ENCODE measurements at regions not wholly inside any gene's neighbourhood (a gene's known extent, or its start where the extent isn't known, plus 50 kb on each side); places are given as distances from the start of the nearest gene placed in this dataset.
"Not testable (repeated sequence)": the region's sequence is repeated elsewhere in the genome, so short reads cannot be mapped to it uniquely, and the experiment has no call there.

DNA sequence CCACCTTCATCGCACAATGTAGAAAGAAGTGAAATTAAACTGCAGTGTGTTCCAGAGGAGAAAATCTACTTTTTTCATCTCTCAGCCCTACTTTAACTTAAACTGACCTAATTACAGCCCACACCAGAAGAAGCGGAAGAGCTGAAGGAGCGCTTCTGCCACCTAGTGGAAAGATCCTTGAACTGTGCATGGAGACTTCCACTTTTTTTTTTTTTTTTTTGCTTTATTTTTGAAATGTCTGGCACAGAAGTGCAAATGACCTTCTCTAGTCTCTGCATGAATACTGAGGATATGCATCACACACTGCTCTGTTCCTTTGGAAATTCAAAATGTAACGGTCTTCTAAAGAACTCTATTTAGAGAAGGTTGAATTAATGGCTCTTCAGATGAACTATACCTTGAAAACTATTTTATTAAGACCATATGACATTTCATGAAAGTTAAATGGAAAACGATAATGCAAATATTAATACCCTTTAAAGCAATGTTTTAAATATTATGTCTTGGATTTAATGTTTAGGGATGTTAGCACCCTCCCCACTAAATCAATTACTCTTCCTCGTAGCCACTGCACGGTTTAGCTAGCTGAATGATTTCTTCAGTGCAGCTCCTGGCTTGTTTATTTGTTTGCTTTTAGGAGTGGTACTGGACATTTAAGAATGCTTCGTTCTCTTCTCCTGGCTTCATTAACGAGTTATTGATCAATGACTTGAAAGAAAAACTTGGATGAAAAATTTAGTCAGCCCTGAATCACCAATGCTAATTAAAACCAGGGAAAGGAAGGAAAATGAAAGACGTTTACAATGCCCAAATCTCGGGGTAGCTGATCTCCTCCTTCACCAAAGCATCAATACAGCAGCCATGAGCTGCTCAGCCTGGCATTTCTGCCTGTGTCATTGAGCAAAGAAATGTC, 569.6 kb upstream of the GJE1 start:
- DNase-seq, result peak; percentile 61

DNA sequence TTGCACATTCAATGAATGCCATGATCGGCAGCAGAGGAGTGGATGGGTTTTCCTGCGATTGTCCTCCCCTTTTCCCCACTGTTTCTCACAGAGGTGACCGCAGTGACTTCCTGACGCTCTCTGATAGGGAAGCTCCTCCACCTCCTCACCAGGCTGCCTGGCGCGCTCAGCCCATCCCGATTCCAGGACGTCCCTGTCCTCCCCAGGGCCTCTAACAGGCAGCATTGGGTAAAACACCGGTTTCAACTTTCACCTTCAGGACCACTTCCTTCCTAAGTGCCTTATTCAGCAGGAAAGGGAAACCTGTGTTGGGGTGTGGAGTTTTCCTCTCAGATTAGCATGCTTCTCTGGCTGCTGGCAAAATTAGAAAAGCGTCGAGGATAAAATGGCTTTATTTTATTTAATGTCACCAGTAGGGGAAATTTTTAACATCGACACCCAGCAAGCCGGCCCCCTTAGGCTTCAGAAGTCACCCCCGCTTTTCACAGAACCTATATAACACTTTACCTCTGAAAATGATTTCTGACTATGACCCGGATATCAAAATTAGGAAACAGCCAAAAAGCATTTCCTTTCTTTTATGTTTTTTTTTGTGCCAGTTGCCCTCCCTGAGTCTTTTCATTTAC, 570.4 kb upstream of the GJE1 start:
- peak; percentile 1 for DNase-seq

DNA sequence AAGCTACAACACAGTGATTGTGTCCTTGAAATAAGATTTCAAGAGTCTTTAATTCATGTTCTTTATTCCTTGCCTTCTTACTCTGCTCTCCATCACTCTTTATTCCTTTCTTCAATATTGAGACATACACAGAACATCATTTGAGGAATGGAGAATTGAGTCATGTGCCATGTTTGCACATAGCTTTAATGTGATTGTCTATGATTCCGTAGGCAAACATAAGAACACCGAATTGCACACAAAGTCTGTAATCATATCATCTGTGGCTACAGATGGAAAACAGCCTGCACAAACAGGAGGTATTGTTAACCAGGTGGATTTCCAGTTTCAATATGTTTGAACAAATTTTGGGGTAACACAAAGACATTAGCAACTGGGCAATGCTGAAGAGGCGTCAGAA, 571.6 kb upstream of the GJE1 start:
- no peak for DNase-seq

DNA sequence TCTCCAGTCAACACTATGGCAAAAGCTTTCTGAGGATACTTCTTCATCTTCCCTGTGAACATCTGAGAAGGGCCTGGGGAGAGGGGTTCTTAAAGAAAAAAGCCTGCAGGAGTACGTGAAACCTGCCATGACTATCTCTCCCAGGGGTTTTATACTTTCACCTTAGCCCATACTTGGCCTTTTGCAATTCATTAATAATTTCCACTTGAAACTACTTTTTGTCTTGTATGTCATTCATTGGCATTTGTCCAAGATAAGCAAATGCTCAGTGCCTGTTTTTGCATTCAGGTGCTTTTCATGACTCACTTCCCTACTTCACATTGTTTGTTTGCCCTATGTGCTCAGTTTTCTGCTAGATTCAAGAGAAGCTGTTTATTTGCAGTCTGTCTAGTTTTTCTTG, 580.3 kb upstream of the GJE1 start:
- no peak for DNase-seq

DNA sequence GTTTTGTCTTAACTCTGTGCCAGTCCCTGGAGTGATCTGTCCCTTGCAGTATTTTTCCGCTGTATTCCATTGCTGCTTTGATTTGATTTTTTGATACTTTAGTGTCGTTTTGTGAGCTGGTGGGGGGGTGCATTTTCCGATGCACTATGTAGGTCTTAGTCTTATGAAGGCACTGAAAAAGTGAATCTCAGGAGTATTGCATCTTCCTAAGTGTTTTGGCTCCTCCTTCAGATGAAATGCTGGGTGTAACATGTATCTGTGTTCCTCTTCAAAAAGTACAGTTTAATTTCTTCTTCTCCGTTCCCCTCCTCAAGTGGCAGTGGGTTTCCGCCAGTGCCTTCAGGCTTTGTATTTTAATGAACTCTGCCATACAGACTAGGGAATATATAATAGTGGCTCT, 580.7 kb upstream of the GJE1 start:
- DNase-seq, result no peak

DNA sequence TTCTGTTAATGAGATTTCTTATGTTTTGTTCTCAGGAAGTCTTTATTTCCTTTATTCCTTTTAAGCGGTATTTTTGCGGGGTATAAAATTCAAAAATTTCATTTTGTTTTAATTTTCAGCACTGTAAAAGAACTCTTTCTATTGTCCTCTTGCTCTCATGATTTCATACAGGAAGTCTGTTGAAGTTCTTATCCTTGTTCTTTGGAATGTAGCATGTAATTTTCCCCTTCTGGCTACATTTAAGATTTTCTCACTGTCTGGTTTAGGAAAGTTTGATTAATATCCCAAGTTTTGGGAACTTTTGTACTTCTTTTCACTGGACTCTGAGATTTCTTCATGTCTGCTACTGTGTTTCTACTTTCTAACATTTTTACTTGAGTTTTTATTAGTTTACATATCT, 581.4 kb upstream of the GJE1 start:
- no peak for DNase-seq

DNA sequence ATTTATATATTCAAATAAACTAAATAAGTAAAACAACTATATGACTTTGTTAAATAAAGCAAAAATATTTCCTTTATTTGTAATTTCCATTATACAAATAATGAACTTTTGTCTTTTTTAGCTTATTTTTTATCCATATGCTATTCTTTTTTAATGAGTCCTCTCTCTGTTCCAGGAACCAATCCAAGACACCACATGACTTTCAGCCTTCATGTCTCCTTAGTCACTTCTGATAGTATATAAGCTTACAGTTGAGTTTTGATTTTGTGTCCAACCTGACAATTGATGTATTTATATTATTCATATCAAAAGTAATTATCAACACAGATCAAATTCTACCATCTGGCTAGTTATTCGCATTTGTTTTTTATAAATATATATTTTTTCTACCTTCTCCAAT, 582.3 kb upstream of the GJE1 start:
- no peak for DNase-seq

DNA sequence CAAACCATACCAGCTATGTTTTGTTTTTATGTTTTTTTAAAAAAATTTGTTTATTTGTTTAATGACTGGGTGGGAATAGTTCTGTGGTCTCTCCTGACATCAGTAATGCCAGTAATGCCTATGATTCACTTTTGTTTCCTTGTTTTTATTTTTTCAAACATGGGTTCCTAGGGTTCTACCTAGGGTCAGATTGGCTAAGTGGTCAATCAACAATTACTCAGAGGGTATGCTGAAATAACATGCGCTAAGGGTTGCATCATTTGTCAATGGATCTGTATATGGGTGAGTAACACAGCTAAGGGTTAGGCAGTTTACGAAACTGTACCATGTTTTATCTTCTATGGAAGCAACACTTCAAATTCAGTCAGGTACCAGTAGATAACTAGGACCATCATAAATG, 583.8 kb upstream of the GJE1 start:
- no peak for DNase-seq

DNA sequence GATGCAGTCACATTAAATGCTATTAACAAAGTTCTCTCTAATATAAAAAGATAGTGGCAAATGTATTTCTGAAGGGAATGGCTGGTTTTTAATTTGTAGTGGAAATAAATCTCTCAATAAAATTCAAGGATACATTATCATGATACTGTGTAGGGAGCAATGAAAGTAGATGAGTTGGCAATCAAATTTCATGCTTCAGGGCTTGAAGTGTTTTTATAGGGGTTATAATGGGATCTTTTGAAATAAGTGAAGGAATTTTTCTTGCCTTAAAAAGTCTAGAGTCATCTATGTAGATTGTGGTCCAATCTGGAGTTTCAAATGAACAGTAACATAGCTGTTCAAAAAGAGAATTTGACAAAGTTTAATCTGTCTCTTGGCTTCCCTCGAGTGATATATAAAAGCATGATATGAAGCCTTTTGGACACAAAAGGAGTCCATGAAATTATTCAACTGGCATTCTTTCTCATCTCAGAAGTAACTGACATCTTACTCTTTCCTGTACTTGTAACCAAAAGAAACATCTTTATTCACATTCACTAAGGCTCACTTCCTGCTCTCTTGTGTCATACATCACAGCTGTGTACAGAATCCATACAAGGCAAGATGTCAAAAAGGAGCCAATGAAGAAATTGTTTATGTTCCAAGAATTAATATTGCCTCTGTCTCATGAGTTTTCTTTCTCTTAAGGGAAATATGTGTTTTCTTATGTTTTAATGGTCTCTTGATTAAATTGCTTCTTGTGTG, 591.0 kb upstream of the GJE1 start:
- DNase-seq, result no peak

DNA sequence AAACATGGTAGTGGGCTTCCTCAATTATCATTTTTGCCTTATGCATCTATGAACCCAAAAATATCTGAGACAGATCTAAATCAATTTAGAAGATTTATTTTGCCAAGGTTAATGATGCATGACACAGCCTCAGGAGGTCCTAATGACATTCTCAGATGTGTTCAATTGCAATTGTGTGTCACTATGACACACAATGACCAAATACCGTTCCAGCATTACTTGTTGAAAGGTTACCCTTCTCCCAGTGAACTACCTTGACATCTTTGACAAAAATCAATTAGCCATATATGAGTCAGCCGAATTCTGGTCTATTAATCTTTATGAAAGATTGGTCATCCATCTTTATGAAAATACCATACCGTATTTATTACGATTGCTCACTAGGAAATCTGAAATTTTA, 592.5 kb upstream of the GJE1 start:
- DNase-seq, result no peak

DNA sequence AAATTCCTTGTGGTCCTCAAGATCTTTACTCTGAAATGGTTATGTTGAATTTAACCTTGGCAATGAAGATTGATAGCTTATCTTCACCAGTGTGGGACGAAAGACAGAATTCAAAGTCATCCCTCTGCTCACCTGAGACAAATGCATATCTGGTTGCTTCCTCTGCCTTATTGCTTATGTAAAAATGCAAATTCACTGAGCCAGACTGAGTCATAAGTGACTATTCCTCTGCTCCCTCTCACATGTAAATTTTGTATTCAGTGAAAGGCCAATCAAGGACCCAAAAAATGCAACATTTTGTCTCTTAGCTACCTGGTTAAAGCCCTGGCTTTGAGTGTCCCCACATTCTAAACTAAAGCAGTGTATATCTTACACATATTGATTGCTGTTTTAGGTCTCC, 593.1 kb upstream of the GJE1 start:
- DNase-seq, result no peak

DNA sequence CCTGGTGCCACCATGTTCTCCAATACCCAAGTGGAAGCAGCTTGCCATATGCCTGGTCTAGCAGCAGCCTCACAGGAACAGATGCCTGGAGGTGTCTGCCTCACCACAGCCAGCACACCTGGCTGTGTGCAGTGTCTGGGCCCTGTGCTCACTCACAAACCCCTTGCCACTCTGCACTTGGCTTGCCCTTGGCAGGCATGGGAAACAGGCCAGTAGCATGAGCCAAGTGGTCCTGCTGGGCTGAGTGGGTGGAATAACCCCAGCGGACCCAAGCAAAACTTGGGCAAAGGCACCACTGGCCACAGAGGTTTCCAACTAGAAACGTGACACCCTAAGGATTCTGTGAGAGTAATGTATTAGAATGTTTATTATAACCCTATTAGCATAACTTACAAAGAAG, 600.5 kb upstream of the GJE1 start:
- DNase-seq, result no peak

DNA sequence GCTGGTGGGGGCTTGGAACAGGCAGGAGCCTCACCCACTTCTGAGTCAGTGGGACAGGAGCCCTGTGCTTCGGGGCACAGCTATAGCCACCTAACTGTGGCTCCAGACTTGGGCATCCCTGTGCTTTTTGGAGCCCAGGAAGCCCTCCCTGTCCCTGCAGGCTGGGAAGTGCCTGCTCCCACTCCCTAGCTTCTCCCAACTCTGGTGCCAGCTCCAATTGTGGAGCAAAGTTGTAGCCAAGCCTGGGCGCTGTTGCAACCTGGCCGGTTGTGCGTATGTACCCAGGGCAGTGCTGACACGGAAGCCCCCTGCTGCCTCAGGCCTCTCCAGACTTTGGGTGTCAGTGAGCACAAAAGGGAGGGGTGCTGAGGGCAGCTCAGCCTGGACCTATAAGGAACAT, 601.7 kb upstream of the GJE1 start:
- no peak for DNase-seq

DNA sequence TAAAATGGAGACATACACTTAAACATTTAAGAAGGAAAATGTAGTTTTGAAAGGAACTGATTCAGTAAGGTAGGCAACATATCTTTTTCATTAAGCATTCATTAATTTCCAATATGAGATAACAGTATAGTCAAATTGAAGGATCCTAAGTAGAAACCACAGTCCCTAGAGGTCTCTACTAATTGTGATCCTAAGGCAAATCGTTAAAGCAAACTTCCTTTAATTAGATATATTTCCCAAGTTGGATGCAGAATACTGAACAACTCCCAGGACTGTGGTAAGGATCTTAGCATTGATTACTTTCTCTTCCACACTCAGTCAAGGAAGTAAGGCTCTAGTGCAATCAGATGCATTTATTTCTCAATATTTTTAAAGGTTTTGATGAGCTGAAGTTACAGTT, 604.1 kb upstream of the GJE1 start:
- no peak for DNase-seq

DNA sequence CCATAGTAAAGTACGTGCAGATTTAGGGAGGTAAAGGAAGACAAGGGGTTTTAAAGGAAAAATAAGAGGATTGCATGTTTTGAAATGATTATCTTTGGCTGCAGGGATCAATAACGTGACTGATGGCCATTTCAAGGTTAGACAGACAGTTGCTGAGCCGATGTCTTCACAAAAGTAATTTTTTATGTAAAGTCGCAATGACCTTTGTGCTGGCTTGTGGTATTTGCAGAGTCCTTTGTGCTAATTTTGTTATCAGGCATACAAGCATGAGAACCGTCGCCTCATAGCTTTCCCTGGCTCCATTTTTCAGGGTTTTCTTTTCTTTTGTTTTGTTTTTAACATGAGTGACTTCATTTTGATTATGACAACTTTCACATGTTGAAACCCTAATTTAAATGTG, 605.7 kb upstream of the GJE1 start:
- no peak for DNase-seq

DNA sequence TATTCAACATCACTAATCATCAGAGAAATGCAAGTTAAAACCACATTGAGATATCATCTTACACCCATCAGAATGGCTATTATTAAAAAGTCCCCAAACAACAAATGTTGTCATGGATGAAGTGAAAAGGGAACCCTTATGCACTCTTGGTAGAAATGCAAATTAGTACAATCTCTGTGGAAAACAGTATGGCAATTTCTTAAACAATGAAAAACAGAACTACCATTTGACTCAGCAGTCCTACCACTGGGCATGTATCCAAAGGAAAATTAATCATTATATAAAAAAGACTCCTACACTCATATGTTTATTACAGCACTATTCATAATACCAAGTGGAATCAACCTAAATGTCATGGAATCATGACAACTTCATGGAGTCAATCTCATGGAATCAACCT, 611.3 kb upstream of the GJE1 start:
- no peak for DNase-seq

DNA sequence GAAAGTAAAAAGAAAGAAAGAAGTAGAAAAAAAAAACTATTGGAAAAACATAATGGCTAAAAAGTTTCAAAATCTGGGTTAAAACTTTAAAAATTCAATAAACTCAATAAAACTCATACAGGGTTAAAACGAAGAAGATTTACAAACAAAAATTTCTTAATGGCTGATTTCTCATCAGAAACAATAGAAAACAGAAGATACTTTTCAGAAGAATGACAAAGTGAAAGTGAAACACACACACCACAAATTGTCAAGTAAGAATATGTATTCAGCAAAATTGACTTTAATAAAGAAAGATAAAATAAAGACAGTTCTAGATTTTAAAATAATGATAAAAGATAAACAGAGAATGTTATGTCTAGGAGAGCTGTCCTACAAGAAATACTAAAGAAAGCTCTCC, 618.9 kb upstream of the GJE1 start:
- DNase-seq, result no peak

DNA sequence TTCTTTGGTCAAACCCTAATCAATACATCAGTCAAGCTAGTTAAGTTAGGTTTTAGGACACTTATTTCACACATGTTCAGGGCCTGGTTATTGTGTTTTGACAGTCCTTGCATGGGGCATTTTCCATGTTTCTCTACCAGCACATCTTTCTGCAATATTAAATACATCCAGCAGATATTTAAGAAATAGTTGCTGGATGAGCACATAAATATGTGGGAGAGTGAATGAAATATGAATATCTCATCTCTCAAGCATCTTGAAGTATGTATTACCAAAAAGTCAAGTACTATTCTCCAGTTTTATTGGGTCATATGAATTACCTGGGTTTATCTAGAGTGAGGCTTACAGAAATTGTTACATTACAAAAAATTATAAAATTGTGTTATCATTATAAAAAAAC, 621.9 kb upstream of the GJE1 start:
- no peak for DNase-seq

DNA sequence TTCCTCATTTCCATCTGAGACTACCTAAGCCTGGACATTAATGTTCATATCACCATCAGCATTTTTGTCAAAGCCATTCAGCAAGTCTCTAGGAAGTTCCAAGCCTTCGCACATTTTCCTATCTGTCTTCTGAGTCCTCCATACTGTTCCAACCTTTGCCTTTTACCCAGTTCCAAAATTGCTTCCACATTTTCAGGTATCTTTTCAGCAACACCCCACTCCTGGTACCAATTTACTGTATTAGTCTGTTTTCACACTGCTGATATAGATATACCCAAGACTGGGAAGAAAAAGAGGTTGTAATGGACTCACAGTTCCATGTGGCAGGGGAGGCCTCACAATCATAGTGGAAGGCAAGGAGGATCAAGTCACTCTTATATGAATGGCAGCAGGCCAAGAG, 626.7 kb upstream of the GJE1 start:
- not testable (repeated sequence) for DNase-seq

DNA sequence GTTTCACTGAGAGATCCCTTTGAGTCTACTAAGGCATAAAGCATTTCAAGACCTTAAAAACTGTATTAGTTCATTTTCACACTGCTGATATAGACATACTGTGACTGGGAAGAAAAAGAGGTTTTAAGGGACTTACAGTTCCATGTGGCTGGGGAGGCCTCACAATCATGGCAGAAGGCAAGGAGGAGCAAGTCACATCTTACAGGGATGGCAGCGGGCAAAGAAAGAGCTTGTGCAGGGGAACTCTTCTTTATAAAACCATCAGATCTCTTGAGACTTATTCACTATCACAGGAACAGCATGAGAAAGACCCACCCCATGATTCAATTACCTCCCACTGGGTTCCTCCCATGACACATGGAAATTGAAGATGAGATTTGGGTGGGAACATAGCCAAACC, 628.4 kb upstream of the GJE1 start:
- not testable (repeated sequence) for DNase-seq

DNA sequence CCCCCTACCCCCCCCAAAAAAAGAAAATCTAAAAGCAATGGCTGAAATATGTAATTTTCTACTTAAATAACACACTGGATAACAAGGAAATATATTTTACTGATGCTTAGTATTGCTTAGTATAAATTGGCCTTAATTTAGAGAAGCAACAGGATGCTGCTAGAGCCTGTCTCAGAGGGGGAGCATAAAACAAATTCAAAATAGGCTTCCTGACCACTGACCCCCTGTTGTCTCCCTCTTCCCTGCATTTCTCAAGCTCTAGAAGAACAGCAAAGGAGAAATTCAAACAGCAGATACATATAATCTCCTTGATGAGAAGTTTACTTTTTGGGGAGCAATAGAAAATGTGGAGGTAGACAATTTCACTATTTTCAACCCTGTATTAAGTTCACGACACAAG, 631.1 kb upstream of the GJE1 start:
- DNase-seq, result no peak

DNA sequence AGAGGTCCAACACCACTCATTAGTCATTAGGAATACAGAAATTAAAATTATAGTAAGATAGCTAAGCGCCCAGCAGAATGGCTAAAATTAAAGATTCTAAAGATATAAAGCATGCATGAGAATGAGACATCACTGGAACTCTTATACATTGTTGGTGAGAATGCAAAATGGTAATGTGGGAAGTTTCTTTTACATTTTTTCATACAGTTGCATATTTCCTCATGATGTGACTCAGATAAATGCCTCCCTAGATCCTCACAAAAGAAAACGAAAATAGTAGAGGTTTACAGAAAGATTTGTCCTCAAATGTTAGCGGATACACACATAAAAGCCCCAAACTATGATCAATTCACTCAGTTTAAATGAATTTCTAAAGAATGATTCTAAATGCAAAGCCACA, 633.7 kb upstream of the GJE1 start:
- no peak for DNase-seq

DNA sequence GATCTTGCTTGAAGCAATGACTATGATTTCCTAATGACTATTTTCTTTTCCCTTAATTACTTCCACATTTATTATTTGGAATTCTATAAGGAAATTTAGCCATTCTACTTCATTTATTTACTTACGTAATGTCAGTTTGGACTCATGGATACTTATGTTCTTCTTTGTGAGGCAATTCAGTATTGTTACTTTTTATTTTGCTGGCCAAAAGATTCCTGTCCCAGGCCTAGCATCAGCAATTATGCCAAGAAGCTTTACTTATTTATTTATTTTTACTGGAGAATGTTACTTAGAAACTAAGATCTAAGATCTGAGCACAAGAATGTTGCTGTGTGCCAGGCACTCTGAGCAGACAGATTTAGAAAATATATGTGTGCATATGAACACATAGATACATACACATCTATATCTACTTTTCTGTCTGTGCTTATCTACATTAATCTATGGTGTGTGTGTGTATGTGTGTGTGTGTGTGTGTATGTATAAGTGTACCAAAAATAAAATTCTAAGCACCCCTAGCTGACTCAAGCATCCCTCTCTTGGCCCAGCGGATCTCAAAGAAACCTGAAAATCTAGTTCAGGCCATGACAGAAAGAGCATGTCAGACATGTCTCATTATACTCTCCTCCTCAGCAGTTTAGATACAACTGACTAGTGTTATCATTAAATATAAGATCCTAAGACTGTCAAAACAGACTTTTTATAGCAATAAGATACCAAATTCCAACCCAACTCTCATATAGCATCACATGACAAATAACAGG, 640.0 kb upstream of the GJE1 start:
- DNase-seq, result no peak

Measured in activated CD4-positive, alpha-beta T cell treated with anti-CD3 and anti-CD28 coated beads, Interleukin-2, amount 50 U/mL, for 1 hour (primary cell).